GM12875 (cell line): ENCODE measurements at regions not wholly inside any gene's neighbourhood (a gene's known extent, or its start where the extent isn't known, plus 50 kb on each side); places are given as distances from the start of the nearest gene placed in this dataset.
"Not testable (repeated sequence)": the region's sequence is repeated elsewhere in the genome, so short reads cannot be mapped to it uniquely, and the experiment has no call there.

Experiments used
- H3K4me3 ChIP-seq: one replicate; pipeline ENCODE4 v1.5.1; 2011; ENCODE audit warnings: low read depth, low read length, control low read depth
- CTCF ChIP-seq: IDR thresholded peaks from 2 replicates; pipeline ENCODE4 v1.5.1; 2011; ENCODE audit warnings: low read depth, mild to moderate bottlenecking, control low read depth, inconsistent platforms, low read length, moderate library complexity, borderline replicate concordance; ENCODE audit not compliant: insufficient read depth

- no peak overlapping the region for H3K4me3 ChIP-seq
- TF ChIP-seq CTCF = no peak
Observed at GRCh38 chr12:94844452-94844851, 159.0 kb downstream of the NDUFA12 start.

DNA sequence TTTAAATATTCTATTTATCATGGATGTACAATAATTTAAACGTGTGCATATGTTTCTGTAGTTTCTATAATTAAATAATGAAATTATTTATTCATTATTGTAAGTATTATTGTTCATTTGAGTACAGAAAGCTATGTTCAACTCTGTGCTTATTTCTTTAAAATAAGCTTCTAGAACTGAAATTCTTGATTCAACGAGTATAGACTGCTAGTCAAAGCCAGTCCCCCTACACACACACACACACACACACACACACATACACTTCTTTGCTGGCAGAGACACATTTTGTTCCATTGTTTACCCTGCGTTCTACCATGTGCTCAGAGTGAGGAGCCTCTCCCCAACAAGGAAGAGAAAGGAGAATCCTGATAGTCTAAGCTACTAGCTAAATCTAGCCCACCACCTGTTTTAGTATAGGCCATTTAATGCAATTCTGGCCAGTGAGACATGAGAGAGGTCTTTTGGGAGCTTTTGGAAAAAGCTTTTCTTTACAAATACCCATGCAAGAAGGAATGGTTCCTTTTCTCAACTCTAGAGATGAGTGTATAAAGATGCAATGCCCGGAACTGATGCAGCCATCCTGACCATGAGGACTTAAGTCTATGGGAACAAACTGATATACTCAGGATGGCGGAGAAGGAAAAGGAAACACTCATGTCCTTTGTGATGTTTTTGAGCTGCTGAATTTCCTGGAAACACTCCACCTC is 161.4 kb downstream of the NDUFA12 start:
- H3K4me3 ChIP-seq = no peak overlapping the region
- TF ChIP-seq CTCF = no peak

- no peak for TF ChIP-seq CTCF
- no peak overlapping the region for H3K4me3 ChIP-seq
Observed at GRCh38 chr12:94841177-94841576, 162.3 kb downstream of the NDUFA12 start.

GRCh38 chr12:94839347-94839746 is 164.2 kb downstream of the NDUFA12 start:
- no peak overlapping the region for H3K4me3 ChIP-seq
- no peak for TF ChIP-seq CTCF

- not testable (repeated sequence) for H3K4me3 ChIP-seq
Observed at GRCh38 chr12:94836952-94837670, 166.4 kb downstream of the NDUFA12 start.

DNA sequence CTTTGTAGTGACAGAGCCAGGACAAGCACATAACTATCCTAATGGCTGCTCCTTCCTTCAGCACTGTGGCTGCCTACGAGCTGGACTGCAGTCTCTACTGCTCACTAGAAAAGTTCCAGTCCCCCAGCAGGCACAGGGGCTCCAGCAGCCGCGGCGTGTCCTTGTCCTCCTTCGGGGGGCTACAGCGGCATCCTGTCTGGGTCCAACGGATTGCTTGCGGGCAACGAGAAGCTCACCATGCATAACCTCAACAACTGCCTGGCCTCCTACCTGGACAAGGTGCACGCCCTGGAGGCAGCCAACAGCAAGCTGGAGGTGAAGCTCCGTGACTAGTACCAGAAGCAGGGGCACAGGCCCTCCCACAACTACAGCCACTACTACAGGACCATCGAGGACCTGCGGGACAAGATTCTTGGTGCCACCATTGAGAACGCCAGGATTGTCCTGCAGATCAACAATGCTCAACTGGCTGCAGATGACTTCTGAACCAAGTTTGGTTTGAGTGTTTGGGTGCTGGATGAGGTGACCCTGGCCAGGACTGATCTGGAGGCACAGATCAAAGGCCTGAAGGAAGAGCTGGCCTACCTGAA is 169.4 kb downstream of the NDUFA12 start:
- no peak for TF ChIP-seq CTCF
- H3K4me3 ChIP-seq = no peak overlapping the region

GRCh38 chr12:94832780-94833681 is 170.5 kb downstream of the NDUFA12 start:
- no peak overlapping the region for H3K4me3 ChIP-seq
- no peak for TF ChIP-seq CTCF
